Renal cortical epithelial cell (primary cell): ENCODE measurements at regions not wholly inside any gene's neighbourhood (a gene's known extent, or its start where the extent isn't known, plus 50 kb on each side); places are given as distances from the start of the nearest gene placed in this dataset.
A peak's percentile ranks its signal among the peaks of the same experiment; 100 is the strongest.

Experiments
- DNase-seq: peaks from one replicate; pipeline ENCODE4 v3.0.0-alpha.2; 2011; ENCODE audit warnings: low read depth

- no peak for DNase-seq
Observed at GRCh38 chr18:45266023-45266422, 349.3 kb upstream of the SLC14A2 start.

- no peak for DNase-seq
Observed at GRCh38 chr18:45267622-45268021, 347.7 kb upstream of the SLC14A2 start.

- DNase-seq, result no peak
Observed at GRCh38 chr18:45268583-45268982, 346.7 kb upstream of the SLC14A2 start.

GRCh38 chr18:45270289-45270771 lies 344.9 kb upstream of the SLC14A2 start:
- no peak for DNase-seq

GRCh38 chr18:45274026-45274425 lies 341.2 kb upstream of the SLC14A2 start:
- no peak for DNase-seq

- peak; percentile 31 for DNase-seq
Observed at GRCh38 chr18:45275367-45276113, 339.7 kb upstream of the SLC14A2 start.

GRCh38 chr18:45276878-45277277 lies 338.4 kb upstream of the SLC14A2 start:
- no peak for DNase-seq

- no peak for DNase-seq
Observed at GRCh38 chr18:45277908-45278307, 337.4 kb upstream of the SLC14A2 start.

- DNase-seq, result peak; percentile 71
Observed at GRCh38 chr18:45280481-45281276, 334.6 kb upstream of the SLC14A2 start.

GRCh38 chr18:45282101-45282812 lies 333.0 kb upstream of the SLC14A2 start:
- DNase-seq, result peak; percentile 13

GRCh38 chr18:45284174-45284573 lies 331.1 kb upstream of the SLC14A2 start:
- no peak for DNase-seq

- no peak for DNase-seq
Observed at GRCh38 chr18:45284851-45285250, 330.4 kb upstream of the SLC14A2 start.

- DNase-seq, result no peak
Observed at GRCh38 chr18:45285251-45285650, 330.0 kb upstream of the SLC14A2 start.

GRCh38 chr18:45286431-45286830 lies 328.8 kb upstream of the SLC14A2 start:
- no peak for DNase-seq

- no peak for DNase-seq
Observed at GRCh38 chr18:45287531-45287930, 327.7 kb upstream of the SLC14A2 start.

- DNase-seq, result no peak
Observed at GRCh38 chr18:45290364-45290763, 324.9 kb upstream of the SLC14A2 start.

- peak; percentile 87 for DNase-seq
Observed at GRCh38 chr18:45291621-45292615, 323.4 kb upstream of the SLC14A2 start.

GRCh38 chr18:45295388-45295787 lies 319.9 kb upstream of the SLC14A2 start:
- DNase-seq, result no peak

- DNase-seq, result no peak
Observed at GRCh38 chr18:45298986-45299385, 316.3 kb upstream of the SLC14A2 start.

GRCh38 chr18:45303026-45303425 lies 312.2 kb upstream of the SLC14A2 start:
- DNase-seq, result no peak

GRCh38 chr18:45304558-45304957 lies 310.7 kb upstream of the SLC14A2 start:
- DNase-seq, result no peak
